NCI-H2196 treated with DMSO at 0.1 percent for 48 hours (cell line): ENCODE measurements at regions not wholly inside any gene's neighbourhood (a gene's known extent, or its start where the extent isn't known, plus 50 kb on each side); places are given as distances from the start of the nearest gene placed in this dataset.

ENCODE experiments used
- DNase-seq: peaks from one replicate; lab custom pipeline; 2025; ENCODE audit not compliant: unreplicated experiment; lab: John Stamatoyannopoulos, UW

- DNase-seq: no peak
These were observed 576.8 kb downstream of the GBA3 start for GRCh38 chr4:23269566-23269965.

- no peak for DNase-seq
These were observed 575.5 kb downstream of the GBA3 start for GRCh38 chr4:23268072-23268771.

- no peak for DNase-seq
These were observed 573.7 kb downstream of the GBA3 start for GRCh38 chr4:23266401-23266800.

GRCh38 chr4:23260511-23260910 is 567.8 kb downstream of the GBA3 start:
- DNase-seq: no peak

GRCh38 chr4:23245203-23245832 is 552.6 kb downstream of the GBA3 start:
- no peak for DNase-seq

- no peak for DNase-seq
These were observed 550.2 kb downstream of the GBA3 start for GRCh38 chr4:23242962-23243361.

- no peak for DNase-seq
These were observed 548.7 kb downstream of the GBA3 start for GRCh38 chr4:23241408-23241807.

- DNase-seq: no peak
These were observed 546.1 kb downstream of the GBA3 start for GRCh38 chr4:23238848-23239247.

- no peak for DNase-seq
These were observed 545.0 kb downstream of the GBA3 start for GRCh38 chr4:23237771-23238170.

- no peak for DNase-seq
These were observed 543.1 kb downstream of the GBA3 start for GRCh38 chr4:23235628-23236390.

- no peak for DNase-seq
These were observed 542.0 kb downstream of the GBA3 start for GRCh38 chr4:23234716-23235115.

- no peak for DNase-seq
These were observed 541.3 kb downstream of the GBA3 start for GRCh38 chr4:23234018-23234417.

- no peak for DNase-seq
These were observed 540.9 kb downstream of the GBA3 start for GRCh38 chr4:23233596-23233995.

- DNase-seq: no peak
These were observed 540.2 kb downstream of the GBA3 start for GRCh38 chr4:23232987-23233386.

GRCh38 chr4:23225564-23225963 is 532.8 kb downstream of the GBA3 start:
- no peak for DNase-seq

- no peak for DNase-seq
These were observed 532.1 kb downstream of the GBA3 start for GRCh38 chr4:23224684-23225420.

GRCh38 chr4:23220911-23221310 is 528.2 kb downstream of the GBA3 start:
- no peak for DNase-seq

- DNase-seq: no peak
These were observed 527.2 kb downstream of the GBA3 start for GRCh38 chr4:23219779-23220408.

- DNase-seq: no peak
These were observed 520.5 kb downstream of the GBA3 start for GRCh38 chr4:23213198-23213597.

- no peak for DNase-seq
These were observed 519.8 kb downstream of the GBA3 start for GRCh38 chr4:23212558-23212957.

GRCh38 chr4:23207059-23207458 is 514.3 kb downstream of the GBA3 start:
- no peak for DNase-seq
